Sigmoid colon (tissue), 3 donors: ENCODE measurements at regions not wholly inside any gene's neighbourhood (a gene's known extent, or its start where the extent isn't known, plus 50 kb on each side); places are given as distances from the start of the nearest gene placed in this dataset.

Experiments used
- POLR2A ChIP-seq, 2 donors: fragments of 450-650 bp; IDR thresholded peaks; one replicate each; pipeline ENCODE4 v1.6.1; 2016; ENCODE audit warnings: antibody characterized with exemption in 2 of 2, mild to moderate bottlenecking in 2 of 2, moderate library complexity in 2 of 2
- TF ChIP-seq, protein P1 (sequence below), 4 experiments: fragments of 450-650 bp in 3 of 4; fragments of 200-600 bp in 1 of 4; IDR thresholded peaks; one replicate each; pipeline ENCODE4 v1.5.1; 2016 to 2019; ENCODE audit warnings: antibody characterized with exemption in 4 of 4, mild to moderate bottlenecking in 3 of 4, moderate library complexity in 2 of 4

DNA sequence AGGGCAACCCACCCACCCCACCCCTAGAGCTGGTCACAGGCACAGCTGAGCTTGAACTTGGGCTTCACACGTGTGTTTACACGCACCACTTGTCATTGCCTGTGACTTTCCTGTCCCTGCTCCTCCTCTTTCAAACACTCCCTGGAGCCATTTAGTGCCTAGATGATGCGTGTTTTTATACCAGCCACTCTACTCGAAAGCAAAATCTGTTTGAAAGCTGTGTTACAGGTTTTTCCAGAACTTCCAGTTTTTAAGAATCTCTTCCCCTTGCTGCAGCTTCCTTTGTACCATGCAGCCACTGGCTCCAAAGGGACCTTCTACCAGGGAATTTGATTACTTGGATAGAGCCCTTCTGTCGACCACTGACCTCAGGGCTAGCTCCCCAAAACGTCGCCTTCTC lies 78.8 kb upstream of the SPRY4 start:
- TF ChIP-seq, protein P1, sequence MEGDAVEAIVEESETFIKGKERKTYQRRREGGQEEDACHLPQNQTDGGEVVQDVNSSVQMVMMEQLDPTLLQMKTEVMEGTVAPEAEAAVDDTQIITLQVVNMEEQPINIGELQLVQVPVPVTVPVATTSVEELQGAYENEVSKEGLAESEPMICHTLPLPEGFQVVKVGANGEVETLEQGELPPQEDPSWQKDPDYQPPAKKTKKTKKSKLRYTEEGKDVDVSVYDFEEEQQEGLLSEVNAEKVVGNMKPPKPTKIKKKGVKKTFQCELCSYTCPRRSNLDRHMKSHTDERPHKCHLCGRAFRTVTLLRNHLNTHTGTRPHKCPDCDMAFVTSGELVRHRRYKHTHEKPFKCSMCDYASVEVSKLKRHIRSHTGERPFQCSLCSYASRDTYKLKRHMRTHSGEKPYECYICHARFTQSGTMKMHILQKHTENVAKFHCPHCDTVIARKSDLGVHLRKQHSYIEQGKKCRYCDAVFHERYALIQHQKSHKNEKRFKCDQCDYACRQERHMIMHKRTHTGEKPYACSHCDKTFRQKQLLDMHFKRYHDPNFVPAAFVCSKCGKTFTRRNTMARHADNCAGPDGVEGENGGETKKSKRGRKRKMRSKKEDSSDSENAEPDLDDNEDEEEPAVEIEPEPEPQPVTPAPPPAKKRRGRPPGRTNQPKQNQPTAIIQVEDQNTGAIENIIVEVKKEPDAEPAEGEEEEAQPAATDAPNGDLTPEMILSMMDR (IDR thresholded peaks at IDR 0.05) = no peak
- no peak for TF ChIP-seq POLR2A (IDR thresholded peaks at IDR 0.05)
